GM18502 (cell line): ENCODE measurements at regions not wholly inside any gene's neighbourhood (a gene's known extent, or its start where the extent isn't known, plus 50 kb on each side); places are given as distances from the start of the nearest gene placed in this dataset.
A peak's percentile ranks its signal among the peaks of the same experiment; 100 is the strongest.
"Not testable (repeated sequence)": the region's sequence is repeated elsewhere in the genome, so short reads cannot be mapped to it uniquely, and the experiment has no call there.

Experiments
- ATAC-seq: cut with Tn5 transposase; IDR thresholded peaks from one replicate; pipeline ENCODE4 v1.9.1; 2021; ENCODE audit warnings: mild to moderate bottlenecking; ENCODE audit not compliant: unreplicated experiment, poor library complexity

DNA sequence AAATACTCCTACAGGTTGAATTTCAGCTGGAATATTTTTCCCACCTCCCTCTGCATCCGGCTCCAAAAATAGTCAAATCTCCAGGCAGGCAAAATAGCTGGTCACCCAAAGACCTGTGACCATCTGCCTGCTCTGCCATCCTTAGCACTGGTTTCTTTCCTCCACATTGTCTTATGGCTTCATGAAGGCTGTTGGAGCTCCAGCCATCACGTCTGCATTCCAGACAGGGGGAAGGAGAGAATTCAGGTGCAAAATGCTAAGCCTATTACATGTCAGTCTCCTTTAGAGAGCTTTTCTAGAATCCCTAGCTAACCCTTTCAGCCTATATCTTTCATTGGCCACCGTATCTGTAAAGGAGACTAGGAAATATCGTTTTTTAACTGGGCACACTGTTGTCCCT lies 367.7 kb downstream of the BCL2L11 start:
- not testable (repeated sequence) for ATAC-seq

DNA sequence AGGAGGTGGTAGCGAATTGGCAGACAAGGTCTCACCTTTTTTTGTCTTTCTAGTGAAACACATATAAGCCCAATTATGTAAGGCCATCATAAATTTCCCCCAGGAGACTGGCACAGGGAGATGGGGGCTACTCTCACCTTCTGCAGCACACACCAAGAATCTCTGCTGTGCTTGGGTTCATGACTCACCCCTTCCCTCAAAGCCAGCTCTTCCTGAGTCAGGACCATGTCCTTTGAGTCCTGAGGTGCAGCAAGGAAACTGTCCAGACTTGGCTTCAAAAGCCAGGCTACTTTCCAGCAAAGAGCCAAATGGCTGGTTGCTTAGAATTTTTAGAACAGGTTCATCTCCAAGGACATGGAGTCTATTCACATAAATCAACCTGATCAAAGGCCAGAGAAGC lies 368.7 kb downstream of the BCL2L11 start:
- ATAC-seq: not testable (repeated sequence)

DNA sequence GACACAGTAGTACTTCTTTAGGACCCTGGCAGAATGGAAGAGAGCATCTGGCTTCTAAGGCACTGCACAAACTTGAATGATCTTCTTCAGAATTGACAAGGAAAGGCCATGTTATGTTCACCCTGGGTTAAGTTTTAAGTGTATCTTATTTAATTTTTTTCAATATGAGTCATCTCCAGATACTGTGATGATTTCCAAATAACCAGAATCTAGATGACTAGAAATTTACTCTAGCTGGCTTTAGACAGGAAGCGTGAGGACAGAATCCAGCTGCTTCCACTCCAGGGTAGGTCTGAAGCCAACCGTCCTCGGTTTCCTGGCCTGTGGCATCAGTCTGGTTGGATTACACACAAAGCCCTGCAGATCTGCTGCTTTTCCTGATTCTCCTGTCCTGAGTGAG lies 370.5 kb downstream of the BCL2L11 start:
- not testable (repeated sequence) for ATAC-seq

DNA sequence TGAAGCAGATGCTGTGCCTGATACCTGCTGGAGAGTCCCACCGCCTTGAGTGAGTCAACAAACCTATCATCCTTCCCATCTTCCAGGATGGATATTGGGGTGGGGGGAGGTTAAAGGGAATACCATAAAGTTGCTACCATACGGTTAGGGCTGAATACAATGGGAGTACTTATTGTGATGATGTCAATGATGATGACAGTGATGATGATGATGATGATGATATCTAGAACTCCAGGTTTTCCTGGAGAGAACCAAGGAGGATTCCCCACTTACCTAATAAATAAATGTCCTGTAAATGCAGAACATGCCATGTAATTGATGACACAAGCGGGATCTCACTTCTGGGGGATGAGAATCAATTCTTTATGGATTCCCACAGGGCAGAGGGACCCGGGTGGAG lies 370.9 kb downstream of the BCL2L11 start:
- not testable (repeated sequence) for ATAC-seq

DNA sequence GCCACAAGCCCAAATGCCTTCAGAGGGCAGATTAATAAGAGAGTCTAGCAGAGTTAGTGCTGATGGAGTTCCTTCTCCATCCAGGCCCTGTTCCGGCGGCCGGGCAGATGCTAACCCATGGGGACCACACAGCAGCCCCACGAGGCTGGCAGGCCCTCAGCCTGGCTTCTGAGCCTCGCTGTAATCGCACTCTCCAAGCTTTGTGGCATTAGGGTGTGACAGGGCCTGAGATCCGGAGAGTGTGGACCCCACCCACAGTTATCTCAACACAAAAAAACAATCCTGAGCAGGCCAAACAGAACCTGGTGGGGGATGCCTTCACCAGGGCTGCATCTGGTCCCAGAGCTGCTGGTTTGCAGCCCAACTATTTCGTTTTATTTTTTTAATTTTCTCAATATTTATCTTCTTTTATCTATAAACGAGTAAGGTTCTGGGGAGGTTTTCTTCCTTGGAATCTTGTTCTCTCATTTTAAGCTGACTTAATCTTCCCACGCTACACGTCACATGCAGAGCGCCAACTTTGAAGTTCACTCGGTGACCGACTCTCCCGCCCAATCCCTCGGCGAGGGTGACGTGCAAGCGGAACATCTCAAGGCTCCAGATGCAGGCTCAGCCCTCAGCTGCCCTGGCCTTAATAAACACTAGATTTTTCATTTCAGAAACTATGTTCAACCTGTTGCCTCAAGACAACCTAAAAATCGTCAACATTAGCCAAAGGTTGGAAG lies 372.4 kb downstream of the BCL2L11 start:
- ATAC-seq: not testable (repeated sequence)

DNA sequence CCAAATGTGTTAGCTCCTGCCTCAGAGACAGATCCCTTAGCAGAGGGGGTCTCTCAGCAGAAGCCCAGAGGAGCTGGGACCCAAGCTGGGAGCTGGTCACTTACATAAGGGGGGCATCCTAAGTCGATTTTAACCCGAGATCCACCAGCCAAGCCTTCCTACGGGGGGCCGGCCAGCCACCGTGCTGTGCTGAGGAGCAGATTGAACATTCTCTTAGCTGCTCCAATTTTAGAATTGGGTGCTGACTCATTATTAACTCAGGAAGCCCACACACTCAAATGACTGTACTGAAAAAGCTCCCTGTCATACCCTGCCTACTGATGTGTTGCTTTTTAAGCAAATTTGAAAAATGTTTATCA lies 373.0 kb downstream of the BCL2L11 start:
- ATAC-seq: peak; percentile 87

DNA sequence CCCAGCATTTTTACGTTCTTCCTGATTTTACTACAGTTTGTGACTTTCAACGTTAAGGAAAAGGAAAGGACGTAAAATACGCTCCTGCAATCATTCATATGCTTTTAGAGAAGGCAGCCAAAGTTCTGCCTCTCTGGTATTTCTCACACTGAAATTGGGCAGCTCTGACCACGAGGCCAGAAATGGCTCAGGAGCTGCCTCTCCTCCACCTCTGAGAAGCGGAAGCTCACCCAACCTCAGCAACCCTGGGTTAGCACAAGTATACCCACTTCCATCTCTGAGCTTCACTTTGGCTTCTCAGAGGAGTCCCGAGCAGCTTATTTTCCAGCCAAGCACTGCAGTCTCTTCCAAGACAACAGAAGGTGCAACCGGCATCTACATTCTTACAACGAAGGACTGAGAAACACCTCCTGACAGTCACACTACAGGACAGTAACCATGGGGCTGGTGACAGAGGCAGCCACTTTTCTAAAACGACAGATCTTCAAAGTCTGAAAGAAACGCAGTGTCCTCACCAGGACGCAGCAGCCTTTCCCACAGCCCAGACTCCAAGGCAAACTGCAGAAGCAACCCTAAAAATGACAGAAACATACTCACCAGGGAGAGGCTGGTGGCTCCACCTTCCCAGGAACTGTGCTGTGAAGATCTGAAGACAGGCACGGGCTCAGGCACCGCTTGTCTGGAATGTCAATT lies 373.7 kb downstream of the BCL2L11 start:
- ATAC-seq: peak; percentile 30

DNA sequence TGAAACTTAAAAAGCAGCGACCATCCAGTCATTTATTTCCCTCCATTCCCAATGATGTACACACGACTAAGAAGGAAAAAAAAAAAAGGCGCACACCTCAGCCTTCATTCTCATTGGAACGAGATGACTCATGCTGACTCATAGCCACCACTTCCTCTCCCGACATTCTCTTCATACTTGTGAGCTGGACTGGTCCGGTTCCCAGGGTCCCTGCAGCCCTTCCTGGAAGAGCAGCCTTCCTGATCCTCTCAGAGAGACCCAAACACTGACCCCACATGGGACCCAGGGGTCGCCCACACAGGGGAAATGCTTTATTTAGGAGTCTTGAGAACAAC lies 374.2 kb downstream of the BCL2L11 start:
- ATAC-seq: peak; percentile 62

DNA sequence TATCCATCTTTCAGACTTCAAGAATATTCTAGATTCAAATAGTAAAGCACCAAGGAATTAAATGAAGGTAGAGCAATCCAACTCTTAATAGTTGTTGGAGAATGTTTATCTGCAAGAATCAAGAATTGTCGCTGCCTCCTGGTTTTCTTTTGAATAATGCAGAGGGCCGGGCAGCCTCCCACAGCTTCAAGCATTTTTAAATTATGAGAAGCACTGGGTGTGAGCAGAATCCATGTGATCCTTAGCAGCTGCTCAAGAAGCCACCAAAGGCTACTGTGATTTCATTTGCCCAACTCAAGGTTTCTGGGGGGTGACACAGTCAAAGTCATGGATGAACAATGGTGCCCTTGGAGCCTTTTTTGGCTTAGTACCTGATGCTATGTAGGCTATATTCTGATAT lies 374.9 kb downstream of the BCL2L11 start:
- not testable (repeated sequence) for ATAC-seq

DNA sequence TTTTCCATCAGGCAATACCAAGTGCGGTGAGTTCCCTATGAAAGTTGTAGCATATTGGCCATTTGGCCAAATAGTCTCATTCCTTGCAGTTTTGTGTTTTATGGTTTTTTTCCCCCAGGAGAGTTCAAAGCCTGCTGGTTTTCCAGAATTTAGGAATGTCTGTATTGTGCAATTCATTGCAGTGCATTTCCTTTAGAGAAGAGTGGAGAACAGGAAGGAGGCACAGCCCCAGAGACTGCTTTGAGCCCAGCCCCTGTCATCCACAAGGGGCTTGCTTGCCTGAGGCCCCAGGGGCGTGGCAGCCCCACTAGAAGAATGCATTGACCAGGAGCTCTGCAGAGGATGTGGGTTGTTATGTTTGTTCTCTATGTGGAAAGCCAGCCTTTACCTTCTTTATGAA lies 375.5 kb downstream of the BCL2L11 start:
- ATAC-seq: not testable (repeated sequence)

DNA sequence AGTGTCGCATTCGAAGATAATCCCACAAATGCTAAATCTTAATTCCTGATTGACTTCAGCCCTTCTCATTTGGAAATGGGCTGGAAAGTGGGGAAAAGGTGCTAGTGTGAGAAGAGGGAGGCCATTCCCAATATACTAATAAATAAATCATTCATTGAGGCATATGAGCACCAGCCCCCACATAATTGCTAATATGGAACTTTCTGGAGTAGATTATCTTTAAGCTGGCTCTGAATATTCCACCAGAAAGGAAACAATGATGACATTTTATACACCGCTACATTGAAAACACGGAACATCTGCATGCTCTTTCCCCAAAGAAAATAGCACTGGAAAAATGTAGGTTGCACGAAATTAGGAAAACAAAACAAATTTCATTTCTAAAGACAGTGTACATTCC lies 376.1 kb downstream of the BCL2L11 start:
- ATAC-seq: not testable (repeated sequence)

DNA sequence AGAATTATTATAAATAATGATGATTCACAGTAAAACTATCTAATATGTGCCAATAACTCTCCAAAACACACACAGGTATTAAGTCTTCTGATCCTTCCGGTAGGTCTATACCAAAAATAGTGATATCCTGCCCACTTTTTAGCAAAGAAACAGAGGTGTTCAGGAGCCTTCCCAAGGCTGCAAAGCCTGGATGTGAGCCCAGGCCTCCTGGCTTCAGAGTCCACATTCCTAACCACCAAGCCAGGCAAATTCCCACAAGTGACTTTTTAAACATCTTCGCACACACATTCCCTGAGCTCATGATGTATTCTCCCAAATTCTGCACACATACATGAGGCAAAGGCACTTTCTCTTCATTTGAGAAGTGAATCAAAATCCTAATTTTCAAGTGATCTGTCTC lies 376.6 kb downstream of the BCL2L11 start:
- ATAC-seq: not testable (repeated sequence)

DNA sequence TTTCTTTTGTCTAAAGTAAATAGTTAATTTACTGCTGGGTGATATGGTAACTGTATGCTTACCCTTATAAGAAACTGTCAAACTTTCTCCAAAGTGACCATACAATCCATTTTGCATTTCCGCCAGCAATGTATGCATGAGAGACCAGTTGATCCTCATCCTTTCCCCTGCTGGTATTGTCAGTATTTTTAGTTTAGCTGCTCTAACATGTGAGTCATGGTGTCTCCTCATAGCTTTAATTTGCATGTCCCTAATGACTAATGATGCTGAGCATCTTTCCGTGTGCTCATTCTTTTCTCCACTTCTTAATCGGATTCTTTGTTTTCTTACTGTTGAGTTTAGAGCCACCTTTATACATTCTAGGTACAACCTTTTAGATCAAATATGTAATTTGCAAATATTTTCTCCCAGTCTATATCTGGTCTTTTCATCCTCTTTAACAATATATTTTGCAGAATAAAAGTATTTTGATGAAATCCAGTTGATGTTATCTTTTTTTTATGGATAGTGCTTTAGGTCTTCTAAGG lies 379.9 kb downstream of the BCL2L11 start:
- ATAC-seq: peak; percentile 75

DNA sequence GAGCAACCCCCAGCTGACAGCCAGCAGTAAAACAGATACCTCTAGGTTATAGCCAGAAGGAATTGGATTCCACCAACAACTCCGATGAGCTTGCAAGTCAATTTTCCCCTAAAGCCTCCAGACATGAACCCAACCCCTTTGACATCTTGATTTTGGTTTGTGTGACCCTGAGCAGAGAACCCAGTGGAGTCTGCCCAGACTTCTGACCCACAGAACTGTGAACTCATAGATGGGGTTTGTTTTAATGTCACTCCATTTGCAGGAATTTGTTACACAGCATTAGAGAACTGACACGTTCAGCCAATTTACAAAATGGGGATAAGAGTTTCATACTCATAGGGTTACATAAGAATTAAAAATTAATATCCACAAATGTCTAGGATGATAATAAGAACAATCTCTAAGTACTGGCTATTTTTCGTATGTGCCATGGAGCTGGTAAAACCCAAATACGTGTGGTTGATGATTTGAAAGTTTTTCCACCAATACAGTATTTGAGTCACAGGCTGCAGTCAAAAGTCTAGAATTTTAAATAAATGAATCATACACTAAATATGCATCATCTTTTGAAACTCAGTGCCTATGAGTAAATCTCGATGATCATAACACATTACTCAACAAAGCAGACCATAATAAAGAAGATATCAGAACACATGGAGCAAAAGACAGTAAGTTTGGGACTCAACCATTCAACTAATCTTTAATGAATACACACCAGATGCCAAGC lies 380.0 kb downstream of the ANAPC1 start:
- ATAC-seq: not testable (repeated sequence)

DNA sequence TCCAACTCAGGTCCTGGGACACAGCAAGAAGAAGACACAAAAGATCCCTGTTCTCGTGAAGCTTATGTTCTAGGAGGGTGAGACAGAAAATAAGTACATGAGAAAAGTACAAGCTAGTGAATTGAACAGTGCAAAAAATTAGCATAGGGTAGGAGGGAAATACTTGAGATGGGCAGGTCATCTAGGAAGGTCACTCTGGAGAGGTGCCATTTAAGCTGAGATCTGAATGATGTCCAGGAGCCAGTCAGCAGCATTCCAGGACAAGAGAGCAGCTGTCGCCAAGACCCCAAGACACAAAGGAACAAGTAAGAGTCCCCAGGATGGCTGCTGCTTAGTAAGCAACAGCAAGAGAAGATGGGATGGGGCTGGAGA lies 379.4 kb downstream of the ANAPC1 start:
- not testable (repeated sequence) for ATAC-seq

DNA sequence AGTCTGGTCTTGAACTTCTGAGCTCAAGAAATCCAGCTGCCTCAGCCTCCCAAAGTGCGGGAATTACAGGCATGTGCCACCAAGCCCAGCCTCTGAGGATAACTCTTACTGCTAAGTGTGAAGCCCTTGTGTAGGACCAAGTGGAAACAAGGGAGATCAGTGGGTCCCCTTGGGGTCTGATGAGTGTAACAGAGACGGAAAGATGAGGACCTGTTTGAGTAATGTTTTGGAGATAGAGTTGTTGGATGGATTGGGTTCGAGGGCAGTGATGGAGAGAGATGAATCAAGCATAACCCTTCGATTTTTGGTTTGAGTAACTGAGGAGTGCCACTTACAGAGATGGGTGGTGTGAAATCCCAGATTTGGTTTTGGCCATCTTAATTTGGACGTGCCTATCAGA lies 378.7 kb downstream of the ANAPC1 start:
- not testable (repeated sequence) for ATAC-seq

DNA sequence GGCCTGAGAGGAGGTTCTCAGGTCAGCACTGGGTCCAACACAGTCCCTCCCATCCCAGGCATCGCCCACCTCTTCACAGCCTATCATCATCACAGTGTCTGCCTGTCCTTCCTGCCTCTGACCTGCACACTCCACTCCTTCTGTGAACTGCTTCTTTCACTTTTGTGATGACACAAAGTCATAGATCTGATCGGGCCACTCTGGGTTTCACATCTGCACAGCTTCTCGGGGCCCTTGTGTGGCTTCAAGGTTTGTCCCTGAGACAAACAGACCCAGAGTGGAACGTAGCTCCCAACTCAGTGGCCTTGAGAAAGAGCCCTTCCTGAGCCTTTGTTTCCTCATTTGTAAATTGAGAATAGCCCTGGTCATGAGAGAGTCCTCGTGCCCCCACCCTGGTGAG lies 377.1 kb downstream of the ANAPC1 start:
- peak; percentile 99 for ATAC-seq

DNA sequence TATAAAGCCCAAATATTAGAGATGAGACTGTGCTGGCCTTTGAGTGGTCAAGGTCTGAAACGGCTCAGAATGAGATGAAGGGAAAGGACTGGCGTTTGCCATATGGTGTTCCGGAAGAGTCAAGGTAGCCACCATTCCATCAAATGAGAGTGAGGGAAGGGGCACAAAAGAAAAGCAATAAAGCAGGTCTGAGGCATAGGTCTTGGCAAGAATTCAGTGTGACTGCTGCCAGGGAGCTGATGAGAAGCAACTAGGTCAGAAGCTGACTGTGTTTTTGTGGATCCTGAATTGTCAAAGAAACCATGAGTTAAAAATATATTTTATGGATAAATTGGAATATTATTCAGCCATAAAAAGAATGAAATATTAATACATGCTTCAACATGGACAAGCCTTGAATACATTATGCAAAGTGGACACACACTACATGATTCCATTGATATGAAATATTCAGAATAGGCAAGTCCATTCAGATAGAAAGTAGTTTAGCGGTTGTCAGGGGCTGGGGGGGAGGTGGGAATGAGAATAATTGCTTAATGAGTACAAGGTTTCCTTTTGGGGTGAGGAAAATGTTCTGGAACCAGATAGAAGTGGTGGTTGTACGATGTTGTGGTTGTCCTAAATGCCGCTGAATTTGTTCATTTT lies 374.6 kb downstream of the ANAPC1 start:
- ATAC-seq: not testable (repeated sequence)

DNA sequence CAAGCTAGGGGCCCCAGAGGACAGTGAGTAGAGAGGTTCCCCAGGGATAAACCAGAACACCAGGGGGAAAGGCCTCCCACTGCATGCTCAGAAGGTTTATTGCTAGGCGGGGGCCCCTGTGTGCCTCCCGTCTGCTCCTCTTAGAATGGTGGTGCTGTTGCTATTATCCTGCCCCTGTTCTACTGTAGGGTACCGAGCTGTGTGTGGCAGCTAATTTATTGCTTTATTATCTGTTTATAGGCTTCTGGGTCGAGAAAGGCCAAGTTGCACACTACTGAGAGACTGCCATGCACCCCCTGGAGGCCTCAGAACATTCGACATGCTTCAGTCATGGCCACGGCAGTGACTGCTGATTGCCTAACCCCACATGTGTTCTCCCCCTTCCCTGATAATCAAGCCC lies 373.6 kb downstream of the ANAPC1 start:
- not testable (repeated sequence) for ATAC-seq

DNA sequence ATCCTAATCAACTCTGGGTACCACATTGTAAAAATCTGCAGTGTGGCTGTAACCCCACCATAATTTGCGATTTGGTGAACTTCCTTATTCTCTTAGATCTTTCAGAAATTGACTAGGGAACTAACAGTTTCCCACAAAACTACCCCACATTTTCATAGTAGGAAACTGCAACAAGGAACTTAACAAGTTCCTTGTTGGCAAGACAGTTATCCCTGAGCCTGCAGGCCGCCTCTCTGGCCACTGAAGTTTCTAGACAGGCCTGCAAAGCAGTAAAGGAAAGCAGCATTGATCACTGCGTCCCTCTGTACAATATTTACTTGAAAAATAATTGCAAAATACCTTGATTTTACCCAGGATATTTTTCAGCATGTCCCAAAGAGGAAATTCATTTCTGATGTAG lies 372.9 kb downstream of the ANAPC1 start:
- not testable (repeated sequence) for ATAC-seq

DNA sequence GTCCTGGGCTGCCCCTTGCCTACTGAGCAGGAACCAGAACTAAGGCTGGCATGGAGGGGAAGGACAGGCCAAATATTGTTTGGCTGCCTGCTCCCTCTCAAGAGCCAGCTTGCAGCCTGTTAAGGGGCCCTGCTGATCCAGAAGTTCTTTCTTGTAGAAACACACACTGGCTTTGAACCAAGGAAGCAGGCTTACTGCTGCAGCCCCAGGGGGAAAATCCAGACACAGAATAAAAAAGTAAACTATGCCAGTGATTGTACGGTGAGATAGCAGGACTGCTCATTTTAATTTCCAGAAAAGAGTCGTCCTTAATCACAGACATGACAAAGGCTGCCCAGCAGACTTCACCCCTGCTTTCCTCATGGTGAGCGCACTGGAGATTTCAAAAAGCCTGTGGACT lies 371.6 kb downstream of the ANAPC1 start:
- not testable (repeated sequence) for ATAC-seq
